VCaP (cell line): ENCODE measurements at regions not wholly inside any gene's neighbourhood (a gene's known extent, or its start where the extent isn't known, plus 50 kb on each side); places are given as distances from the start of the nearest gene placed in this dataset.
"Not testable (repeated sequence)": the region's sequence is repeated elsewhere in the genome, so short reads cannot be mapped to it uniquely, and the experiment has no call there.

Experiments used
- H3K27ac ChIP-seq: fragments of 450-650 bp; 2 replicates; pipeline ENCODE4 v1.5.1; 2017
- CTCF ChIP-seq: fragments of 450-650 bp; conservative IDR thresholded peaks from 2 replicates; pipeline ENCODE4 v1.5.1; 2017; ENCODE audit warnings: mild to moderate bottlenecking, moderate library complexity

GRCh38 chr18:30787410-30787809 is 255.1 kb downstream of the DSC3 start:
- H3K27ac ChIP-seq: no peak overlapping the region
- TF ChIP-seq CTCF: no peak

- TF ChIP-seq CTCF: no peak
- no peak overlapping the region for H3K27ac ChIP-seq
These were observed 260.9 kb downstream of the DSC3 start for GRCh38 chr18:30781601-30782000.

- no peak for TF ChIP-seq CTCF
These were observed 266.9 kb downstream of the DSC3 start for GRCh38 chr18:30775629-30776028.

GRCh38 chr18:30772170-30772569 is 270.4 kb downstream of the DSC3 start:
- H3K27ac ChIP-seq: not testable (repeated sequence)

More at GRCh38 chr18:30775629-30776028, 266.9 kb downstream of the DSC3 start:
- no peak overlapping the region for H3K27ac ChIP-seq

- no peak overlapping the region for H3K27ac ChIP-seq
- no peak for TF ChIP-seq CTCF
These were observed 276.5 kb downstream of the DSC3 start for GRCh38 chr18:30766053-30766452.

- no peak for TF ChIP-seq CTCF
- H3K27ac ChIP-seq: no peak overlapping the region
These were observed 277.3 kb downstream of the DSC3 start for GRCh38 chr18:30765247-30765646.

GRCh38 chr18:30763902-30764350 is 278.6 kb downstream of the DSC3 start:
- no peak overlapping the region for H3K27ac ChIP-seq

GRCh38 chr18:30754846-30755245 is 287.7 kb downstream of the DSC3 start:
- TF ChIP-seq CTCF: no peak
- no peak overlapping the region for H3K27ac ChIP-seq

More at GRCh38 chr18:30763902-30764350, 278.6 kb downstream of the DSC3 start:
- TF ChIP-seq CTCF: no peak
